Hematopoietic multipotent progenitor cell treated with erythropoietin and hydrocortisone succinate and interleukin-3 and kit ligand, for 15 days (in vitro differentiated cells): ENCODE measurements at regions not wholly inside any gene's neighbourhood (a gene's known extent, or its start where the extent isn't known, plus 50 kb on each side); places are given as distances from the start of the nearest gene placed in this dataset.

ENCODE experiments used
- DNase-seq: peaks from one replicate; pipeline ENCODE4 v3.0.0-alpha.2; 2015; ENCODE audit warnings: low spot score

GRCh38 chr2:18787726-18788125 is 198.4 kb upstream of the NT5C1B start:
- DNase-seq = no peak

- no peak for DNase-seq
Measured at GRCh38 chr2:18784245-18784644, 194.9 kb upstream of the NT5C1B start.

- no peak for DNase-seq
Measured at GRCh38 chr2:18781541-18782280, 192.3 kb upstream of the NT5C1B start.

GRCh38 chr2:18777250-18777812 is 188.0 kb upstream of the NT5C1B start:
- no peak for DNase-seq

- DNase-seq = no peak
Measured at GRCh38 chr2:18771212-18771611, 181.8 kb upstream of the NT5C1B start.

DNA sequence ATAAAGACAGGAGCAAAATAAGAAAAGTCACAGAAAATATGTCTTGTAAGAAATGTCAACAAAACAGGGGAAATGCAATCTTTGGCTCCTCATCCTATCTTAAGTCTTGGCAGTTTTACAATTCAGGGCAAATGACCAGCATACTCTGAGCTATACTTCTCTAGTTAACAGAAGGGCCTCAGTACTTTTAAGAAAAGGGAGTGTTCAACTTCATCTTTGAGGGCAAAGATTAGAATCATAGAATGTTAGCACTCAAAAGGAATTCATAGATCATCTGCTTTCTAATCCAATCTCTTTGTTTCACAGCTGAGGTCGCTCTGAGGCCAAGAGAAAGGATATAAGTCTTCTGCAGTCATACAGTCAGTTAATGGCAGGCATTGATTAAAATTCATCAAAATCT is 174.0 kb upstream of the NT5C1B start:
- no peak for DNase-seq

DNA sequence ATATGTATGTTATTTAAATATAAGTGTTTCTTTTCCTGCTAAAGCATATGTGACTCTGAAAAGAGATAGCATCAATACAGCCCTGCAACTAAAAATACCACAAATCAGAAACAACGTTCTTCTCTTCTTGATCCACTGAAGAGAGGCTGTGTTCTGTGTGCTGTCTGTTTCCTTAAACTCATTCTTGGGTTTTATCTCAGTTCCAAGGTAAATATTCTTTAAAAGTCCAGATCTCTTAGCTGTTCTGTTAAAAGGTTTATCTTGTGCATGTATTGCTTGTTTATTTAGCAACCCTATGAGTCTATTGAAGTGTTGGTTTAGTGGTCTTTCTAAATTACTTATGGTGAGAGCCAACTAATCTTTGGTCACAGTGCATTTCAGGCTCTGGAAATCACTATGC is 173.3 kb upstream of the NT5C1B start:
- DNase-seq = no peak

DNA sequence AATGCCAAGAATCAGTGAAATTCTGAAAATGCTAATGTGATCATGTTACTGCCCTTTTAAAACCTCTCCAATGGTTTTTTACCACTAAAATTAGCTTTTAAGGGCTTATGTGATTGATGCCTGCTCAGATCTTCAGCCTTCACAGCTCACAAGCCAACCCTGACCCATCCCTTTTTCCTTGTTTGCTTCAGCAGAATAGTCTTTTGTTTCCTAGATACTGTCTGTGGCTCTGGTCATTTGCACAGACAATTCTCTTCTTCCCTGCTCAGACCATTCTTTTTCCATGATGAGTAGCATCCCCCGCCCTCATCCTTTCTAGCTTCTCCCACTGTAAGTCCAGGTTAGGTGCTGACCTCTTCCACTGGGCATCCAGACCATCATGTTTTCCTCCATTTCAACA is 164.9 kb upstream of the NT5C1B start:
- DNase-seq = no peak

DNA sequence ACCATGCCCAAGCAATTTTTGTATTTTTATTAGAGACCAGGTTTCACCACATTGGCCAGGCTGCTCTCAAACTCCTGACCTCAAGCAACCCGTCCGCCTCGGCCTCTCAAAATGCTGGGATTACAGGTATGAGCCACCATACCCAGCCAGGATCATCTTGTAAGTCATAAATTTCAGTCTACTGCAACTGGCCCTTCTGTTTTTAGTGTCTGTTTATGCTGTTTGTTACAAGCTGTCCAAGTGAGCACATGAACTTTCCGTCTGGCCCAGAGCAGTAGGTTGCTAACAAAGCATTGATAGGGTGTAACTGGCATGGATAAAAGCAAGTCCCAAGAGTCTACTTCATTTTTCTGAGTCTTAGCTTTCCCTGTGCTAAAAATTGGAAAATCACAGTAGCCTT is 164.4 kb upstream of the NT5C1B start:
- no peak for DNase-seq

GRCh38 chr2:18752667-18753422 is 163.5 kb upstream of the NT5C1B start:
- DNase-seq = no peak

DNA sequence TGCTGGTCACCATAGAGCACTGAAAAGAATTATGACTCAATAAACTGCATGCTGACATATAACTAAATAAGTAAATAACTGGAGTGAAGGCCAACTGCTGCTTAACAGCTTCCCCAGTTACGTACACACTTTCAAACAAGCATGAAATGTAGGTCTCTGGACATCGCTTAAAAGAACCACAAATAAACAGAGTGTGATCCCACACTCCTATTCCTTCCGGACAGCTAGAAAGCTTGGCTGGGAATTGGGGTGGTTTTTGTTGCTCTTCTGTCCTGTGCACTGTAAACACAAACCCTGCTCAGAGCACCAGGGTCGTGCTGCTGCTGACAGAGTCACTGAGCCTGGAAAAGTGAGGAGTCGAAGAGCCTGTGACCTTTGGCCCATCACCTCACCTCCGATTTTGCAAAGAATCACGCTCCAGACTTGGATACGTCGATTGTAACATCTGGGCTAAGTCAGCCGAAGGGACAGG is 162.7 kb upstream of the NT5C1B start:
- DNase-seq = no peak

DNA sequence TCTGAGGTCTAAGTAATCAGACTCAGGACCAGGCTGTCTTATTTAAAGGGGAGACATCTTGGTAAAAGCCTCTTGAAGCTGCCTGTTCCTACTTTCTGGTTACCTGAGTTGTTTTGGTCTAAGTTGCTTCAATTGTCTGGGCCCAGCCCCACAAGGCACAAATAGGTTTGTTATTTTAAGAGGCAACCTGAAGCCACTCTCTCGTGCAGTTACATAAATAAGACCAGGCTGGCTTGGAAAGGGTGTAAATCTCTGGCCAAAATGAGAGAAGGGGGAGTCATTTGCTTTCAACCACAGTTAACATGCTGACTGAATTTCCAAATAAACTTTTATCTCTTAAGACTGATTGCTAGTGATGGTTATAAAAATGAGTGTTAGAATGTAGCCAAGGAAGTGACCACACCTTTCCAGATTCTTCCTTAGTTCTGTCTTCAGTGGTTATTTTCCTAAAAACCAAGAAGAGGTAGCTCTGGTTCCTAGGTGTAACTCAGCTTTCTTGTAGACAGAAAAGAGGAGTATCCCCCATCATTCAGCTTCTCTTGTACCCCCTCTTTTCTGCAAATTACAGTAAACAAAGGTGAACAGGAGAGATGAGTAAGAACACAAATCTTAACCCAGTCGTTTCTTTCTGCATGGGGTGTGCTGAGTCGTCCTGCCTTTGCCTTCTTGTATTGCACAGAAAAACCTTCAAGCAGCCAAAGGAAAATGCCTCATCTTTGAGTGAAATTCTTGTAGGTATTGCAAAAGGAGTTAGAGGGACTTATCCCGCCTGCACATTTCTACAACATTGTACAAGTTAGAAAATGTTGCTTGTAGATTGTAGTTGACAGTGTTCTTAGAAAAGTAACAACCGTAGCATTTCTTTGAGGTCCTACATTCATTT is 161.5 kb upstream of the NT5C1B start:
- no peak for DNase-seq

- peak; percentile 11 for DNase-seq
Measured at GRCh38 chr2:18749912-18750526, 160.7 kb upstream of the NT5C1B start.

DNA sequence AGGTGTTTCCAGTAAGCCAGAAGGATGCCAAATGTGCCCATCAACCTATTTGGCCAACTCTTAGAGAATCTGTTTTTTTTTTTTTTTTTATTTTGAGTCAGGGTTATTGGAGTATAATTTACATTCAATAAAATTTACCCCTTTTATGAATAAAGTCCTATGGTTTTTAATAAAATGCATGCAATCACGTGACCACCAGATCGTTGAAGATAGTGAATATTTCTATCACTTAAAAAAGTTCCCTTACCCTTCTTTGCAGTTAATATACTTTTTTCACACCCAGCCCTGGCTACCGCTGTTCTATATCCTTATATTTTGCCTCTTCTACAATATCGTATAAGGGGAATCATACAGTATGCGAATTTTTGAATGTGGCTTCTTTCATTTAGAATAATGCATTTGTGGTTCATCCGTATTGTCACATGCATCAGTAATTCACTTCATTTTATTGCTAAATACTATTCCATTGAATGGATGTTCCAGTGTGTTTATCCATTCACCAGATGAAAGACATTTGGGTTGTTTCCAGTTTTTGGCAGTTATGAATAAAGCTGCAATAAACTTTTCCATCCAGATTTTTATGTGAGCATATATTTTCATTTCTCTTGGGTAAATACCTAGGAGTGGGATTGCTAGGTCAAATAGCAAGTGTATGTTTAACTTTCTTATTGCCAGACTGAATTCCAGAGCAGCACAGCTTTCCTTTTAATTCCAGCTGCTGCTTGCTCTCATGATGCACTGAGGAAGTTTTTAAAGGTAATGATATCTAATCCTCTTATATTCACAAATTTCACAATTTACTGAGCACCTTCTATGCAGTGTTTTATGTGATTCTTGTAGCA is 156.3 kb upstream of the NT5C1B start:
- DNase-seq = no peak

GRCh38 chr2:18741895-18742732 is 152.7 kb upstream of the NT5C1B start:
- no peak for DNase-seq

GRCh38 chr2:18741191-18741590 is 151.8 kb upstream of the NT5C1B start:
- DNase-seq = no peak

GRCh38 chr2:18740474-18740881 is 151.1 kb upstream of the NT5C1B start:
- DNase-seq = no peak

DNA sequence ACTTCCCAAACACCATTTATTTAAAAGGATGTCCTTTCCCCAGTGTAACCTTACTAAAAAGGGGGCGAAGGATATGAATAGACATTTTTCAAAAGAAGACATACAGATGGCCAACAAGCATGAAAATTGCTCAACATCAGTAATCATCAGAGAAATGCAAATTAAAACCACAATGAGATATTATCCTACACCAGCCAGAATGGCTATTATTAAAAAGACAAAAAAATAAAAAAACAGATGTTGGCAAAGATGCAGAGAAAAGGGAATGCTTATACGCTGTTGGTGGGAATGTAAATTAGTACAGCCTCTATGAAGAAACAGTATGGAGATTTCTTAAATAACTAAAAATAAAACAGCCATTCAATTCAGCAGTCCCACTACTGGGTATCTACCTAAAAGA is 142.3 kb upstream of the NT5C1B start:
- DNase-seq = no peak

DNA sequence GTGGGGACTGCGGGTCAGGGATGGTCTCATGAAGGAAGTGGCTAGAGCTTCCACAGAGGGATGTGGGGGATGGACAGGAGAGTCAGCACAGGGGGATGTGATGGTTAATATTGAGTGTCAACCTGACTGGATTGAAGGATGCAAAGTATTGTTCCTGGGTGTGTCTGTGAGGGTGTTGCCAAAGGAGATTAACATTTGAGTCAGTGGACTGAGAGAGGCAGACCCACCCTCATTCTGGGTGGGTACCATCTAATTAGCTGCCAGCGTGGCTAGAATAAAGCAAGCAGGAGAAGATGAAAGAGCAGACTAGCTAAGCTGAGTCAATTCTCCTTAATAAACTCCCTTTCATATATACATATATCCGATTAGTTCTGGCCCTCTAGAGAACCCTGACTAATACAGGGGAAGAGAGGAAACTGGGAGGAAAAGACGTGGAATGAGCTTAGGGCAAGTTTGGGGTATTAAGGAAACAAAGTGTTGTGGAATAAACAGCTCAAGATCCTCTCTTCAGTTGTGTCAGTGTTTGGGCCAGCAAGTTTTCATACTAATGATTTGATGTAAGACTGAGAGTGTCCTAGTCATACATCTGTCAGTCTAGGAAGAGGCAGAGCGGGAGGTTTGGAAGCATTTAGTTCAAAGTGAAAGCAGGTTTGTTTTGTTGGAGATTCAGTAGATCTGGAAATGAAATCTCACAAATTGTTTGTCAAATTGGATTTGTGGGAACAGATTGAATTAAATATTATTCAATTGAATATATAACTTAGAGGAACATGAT is 135.2 kb upstream of the NT5C1B start:
- no peak for DNase-seq
